PFSK-1 (cell line): ENCODE measurements at regions not wholly inside any gene's neighbourhood (a gene's known extent, or its start where the extent isn't known, plus 50 kb on each side); places are given as distances from the start of the nearest gene placed in this dataset.

ENCODE experiments used
- POLR2AphosphoS5 ChIP-seq: IDR thresholded peaks from 2 replicates; pipeline ENCODE4 v1.6.1; 2012; ENCODE audit warnings: low read depth, mild to moderate bottlenecking, control low read depth, low read length, moderate library complexity
- TAF1 ChIP-seq: IDR thresholded peaks from 2 replicates; pipeline ENCODE4 v1.6.1; 2012; ENCODE audit warnings: low read length, control low read depth, borderline replicate concordance; ENCODE audit not compliant: insufficient read depth
- TF ChIP-seq, protein P1 (sequence below), 2 experiments: IDR thresholded peaks; 2 replicates each; pipeline versions ENCODE4 v1.6.1 to v1.8.0; 2011 to 2012; ENCODE audit warnings: low read depth in 2 of 2, low read length in 2 of 2, control low read depth in 1 of 2, inconsistent platforms in 1 of 2, mild to moderate bottlenecking in 1 of 2, moderate library complexity in 1 of 2; ENCODE audit not compliant: insufficient read depth in 1 of 2

DNA sequence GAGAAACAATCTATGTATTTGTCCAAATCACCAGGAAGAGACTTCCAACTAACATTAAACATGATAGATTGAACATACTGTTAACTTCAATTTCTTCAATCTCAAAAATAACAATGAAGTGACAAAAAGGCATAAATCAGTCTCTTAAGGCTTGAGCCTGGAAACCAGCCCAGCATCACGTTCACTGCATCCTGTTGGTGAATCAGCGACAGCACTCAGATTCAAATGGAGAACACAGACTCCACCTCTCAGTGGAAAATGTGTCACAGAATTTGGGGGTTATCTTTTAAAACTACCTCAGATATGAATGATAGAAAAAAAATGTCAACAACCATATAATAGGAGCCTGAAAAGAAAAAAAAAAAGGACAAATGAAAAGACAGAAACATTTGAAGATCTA is 212.0 kb downstream of the MINAR1 start:
- TF ChIP-seq, protein P1, sequence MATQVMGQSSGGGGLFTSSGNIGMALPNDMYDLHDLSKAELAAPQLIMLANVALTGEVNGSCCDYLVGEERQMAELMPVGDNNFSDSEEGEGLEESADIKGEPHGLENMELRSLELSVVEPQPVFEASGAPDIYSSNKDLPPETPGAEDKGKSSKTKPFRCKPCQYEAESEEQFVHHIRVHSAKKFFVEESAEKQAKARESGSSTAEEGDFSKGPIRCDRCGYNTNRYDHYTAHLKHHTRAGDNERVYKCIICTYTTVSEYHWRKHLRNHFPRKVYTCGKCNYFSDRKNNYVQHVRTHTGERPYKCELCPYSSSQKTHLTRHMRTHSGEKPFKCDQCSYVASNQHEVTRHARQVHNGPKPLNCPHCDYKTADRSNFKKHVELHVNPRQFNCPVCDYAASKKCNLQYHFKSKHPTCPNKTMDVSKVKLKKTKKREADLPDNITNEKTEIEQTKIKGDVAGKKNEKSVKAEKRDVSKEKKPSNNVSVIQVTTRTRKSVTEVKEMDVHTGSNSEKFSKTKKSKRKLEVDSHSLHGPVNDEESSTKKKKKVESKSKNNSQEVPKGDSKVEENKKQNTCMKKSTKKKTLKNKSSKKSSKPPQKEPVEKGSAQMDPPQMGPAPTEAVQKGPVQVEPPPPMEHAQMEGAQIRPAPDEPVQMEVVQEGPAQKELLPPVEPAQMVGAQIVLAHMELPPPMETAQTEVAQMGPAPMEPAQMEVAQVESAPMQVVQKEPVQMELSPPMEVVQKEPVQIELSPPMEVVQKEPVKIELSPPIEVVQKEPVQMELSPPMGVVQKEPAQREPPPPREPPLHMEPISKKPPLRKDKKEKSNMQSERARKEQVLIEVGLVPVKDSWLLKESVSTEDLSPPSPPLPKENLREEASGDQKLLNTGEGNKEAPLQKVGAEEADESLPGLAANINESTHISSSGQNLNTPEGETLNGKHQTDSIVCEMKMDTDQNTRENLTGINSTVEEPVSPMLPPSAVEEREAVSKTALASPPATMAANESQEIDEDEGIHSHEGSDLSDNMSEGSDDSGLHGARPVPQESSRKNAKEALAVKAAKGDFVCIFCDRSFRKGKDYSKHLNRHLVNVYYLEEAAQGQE (IDR thresholded peaks at IDR 0.05; ENCODE audit: insufficient read depth in 1 of 2, low read depth in 2 of 2, low read length in 2 of 2) = no peak
- TF ChIP-seq TAF1 (no peak), POLR2AphosphoS5 (no peak)
